Vagina (tissue), 2 donors: ENCODE measurements at regions not wholly inside any gene's neighbourhood (a gene's known extent, or its start where the extent isn't known, plus 50 kb on each side); places are given as distances from the start of the nearest gene placed in this dataset.

Source experiments
- CTCF ChIP-seq, 3 experiments: fragments of 450-650 bp in 2 of 3; fragments of 200-600 bp in 1 of 3; sonication (generic) in 1 of 3; IDR thresholded peaks; one replicate each; pipeline ENCODE4 v1.5.1; 2017 to 2019; ENCODE audit warnings: antibody characterized with exemption in 3 of 3, mild to moderate bottlenecking in 2 of 3, moderate library complexity in 2 of 3
- POLR2AphosphoS5 ChIP-seq, 2 donors: sonication (generic); formaldehyde crosslinking; IDR thresholded peaks; one replicate each; pipeline ENCODE4 v1.9.0; 2017; ENCODE audit warnings: antibody characterized with exemption in 2 of 2, mild to moderate bottlenecking in 2 of 2, low read depth in 1 of 2; ENCODE audit not compliant: insufficient read depth in 1 of 2

GRCh38 chr6:113512576-113512975, 344.6 kb upstream of the MARCKS start:
- TF ChIP-seq CTCF (IDR thresholded peaks at IDR 0.05): no peak
- TF ChIP-seq POLR2AphosphoS5 (IDR thresholded peaks at IDR 0.05; ENCODE audit: insufficient read depth in 1 of 2, low read depth in 1 of 2): no peak
